ENCODE measurements at regions not wholly inside any gene's neighbourhood (a gene's known extent, or its start where the extent isn't known, plus 50 kb on each side); places are given as distances from the start of the nearest gene placed in this dataset.
"Not testable (repeated sequence)": the region's sequence is repeated elsewhere in the genome, so short reads cannot be mapped to it uniquely, and the experiment has no call there.

DNA sequence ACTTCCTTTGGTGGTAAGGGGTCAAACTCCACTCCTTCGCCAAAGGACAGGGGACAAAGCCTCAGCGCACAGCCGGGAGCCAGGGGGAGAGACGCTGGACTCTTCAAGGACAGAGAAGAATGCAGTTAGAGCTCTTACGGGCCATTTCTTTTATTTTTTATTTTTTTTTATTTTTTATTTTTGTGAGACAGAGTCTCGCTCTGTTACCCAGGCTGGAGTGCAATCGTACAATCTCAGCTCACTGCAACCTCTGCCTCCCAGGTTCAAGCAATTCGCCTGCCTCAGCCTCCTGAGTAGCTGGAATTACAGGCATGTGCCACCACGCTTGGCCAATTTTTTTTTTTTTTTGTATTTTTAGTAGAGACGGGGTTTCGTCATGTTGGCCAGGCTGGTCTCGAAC lies 93.2 kb upstream of the RPH3AL start, which contains the start of gene RFLNB:
RFLNB (minus strand) TSS at position 101 of the 400 bp plus-strand sequence.
- not testable (repeated sequence) for H3K4me3 ChIP-seq; DNase-seq (ENCODE audit: low spot score); H3K27ac ChIP-seq

- no peak overlapping the region for H3K4me3 ChIP-seq
- DNase-seq (ENCODE audit: low spot score) = no peak
- TF ChIP-seq, protein P1, sequence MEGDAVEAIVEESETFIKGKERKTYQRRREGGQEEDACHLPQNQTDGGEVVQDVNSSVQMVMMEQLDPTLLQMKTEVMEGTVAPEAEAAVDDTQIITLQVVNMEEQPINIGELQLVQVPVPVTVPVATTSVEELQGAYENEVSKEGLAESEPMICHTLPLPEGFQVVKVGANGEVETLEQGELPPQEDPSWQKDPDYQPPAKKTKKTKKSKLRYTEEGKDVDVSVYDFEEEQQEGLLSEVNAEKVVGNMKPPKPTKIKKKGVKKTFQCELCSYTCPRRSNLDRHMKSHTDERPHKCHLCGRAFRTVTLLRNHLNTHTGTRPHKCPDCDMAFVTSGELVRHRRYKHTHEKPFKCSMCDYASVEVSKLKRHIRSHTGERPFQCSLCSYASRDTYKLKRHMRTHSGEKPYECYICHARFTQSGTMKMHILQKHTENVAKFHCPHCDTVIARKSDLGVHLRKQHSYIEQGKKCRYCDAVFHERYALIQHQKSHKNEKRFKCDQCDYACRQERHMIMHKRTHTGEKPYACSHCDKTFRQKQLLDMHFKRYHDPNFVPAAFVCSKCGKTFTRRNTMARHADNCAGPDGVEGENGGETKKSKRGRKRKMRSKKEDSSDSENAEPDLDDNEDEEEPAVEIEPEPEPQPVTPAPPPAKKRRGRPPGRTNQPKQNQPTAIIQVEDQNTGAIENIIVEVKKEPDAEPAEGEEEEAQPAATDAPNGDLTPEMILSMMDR (IDR thresholded peaks at IDR 0.05) = no peak
- H3K27ac ChIP-seq = no peak overlapping the region
Observed at GRCh38 chr17:444879-445454, 92.4 kb upstream of the RPH3AL start.

GRCh38 chr17:443109-443508 lies 90.5 kb upstream of the RPH3AL start:
- TF ChIP-seq, protein P1 (IDR thresholded peaks at IDR 0.05) = no peak
- no peak overlapping the region for H3K27ac ChIP-seq
- DNase-seq (ENCODE audit: low spot score) = no peak
- no peak overlapping the region for H3K4me3 ChIP-seq

DNA sequence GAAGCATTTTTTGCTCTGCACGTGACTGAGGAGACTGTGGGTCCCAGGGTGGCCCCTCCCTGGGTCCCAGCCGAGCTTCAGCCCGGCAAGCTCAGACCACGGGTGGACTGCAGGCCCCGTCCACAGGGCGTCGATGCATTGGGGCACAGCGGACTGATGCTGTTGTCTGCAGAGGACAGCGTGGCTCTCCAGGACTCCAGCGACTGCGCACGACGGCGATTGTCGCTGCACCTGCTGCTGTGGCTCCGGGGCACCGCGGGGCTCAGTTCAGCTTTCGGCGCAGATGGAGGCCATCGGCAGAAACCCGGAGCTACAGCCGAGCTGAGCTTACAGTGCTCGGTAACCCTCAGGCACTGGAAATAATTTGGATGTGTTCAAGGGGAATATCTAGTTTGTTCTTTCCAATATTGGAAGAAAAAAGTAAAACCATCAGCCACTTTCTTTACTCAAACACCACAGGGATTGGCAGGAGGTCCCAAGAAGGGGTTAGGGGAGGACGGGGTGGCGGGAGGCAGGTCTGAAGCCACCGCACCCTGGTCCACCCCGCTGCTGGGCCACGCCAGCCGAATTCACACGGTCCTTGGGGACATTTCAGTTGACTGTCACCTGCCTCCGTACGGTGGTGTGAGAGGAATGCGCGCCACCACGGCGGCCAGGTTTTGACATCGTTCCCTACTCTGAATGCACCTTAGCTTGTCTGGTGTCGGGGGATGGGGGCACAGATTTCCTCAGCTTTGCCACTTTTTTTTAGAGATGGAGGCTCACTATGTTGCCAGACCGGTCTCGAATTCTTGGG lies 88.7 kb upstream of the RPH3AL start:
- TF ChIP-seq, protein P1 (IDR thresholded peaks at IDR 0.05) = no peak

GRCh38 chr17:438191-438590 lies 85.6 kb upstream of the RPH3AL start:
- no peak overlapping the region for H3K27ac ChIP-seq
- no peak for DNase-seq (ENCODE audit: low spot score)
- TF ChIP-seq, protein P1 (IDR thresholded peaks at IDR 0.05) = no peak
- H3K4me3 ChIP-seq = no peak overlapping the region

More for the DNA sequence above, 88.7 kb upstream of the RPH3AL start:
- no peak overlapping the region for H3K27ac ChIP-seq
- DNase-seq (ENCODE audit: low spot score) = no peak
- no peak overlapping the region for H3K4me3 ChIP-seq

DNA sequence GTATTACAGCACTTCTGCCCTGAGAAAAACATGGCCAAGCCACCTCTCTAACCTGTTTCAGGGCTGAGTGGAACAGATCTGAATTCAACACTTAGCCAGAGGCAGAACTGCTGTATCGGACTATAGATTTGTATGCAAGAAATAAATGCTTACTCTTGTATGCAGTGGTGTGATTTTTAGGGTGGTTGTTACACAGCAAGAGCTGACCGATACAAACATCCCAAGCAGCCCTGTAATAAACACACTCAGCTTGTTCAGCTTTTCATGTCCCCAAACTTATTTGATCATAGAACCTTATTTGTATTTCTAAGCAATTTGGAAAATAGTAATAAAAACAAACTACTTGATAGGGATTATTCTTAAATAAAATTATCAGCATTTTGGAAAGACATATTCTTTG lies 84.9 kb upstream of the RPH3AL start:
- TF ChIP-seq, protein P1 (IDR thresholded peaks at IDR 0.05) = no peak
- Histone ChIP-seq H3K4me3 (no peak overlapping the region), H3K27ac (no peak overlapping the region)
- no peak for DNase-seq (ENCODE audit: low spot score)

GRCh38 chr17:436571-436970 lies 84.0 kb upstream of the RPH3AL start:
- Histone ChIP-seq H3K4me3 (no peak overlapping the region), H3K27ac (no peak overlapping the region)
- no peak for DNase-seq (ENCODE audit: low spot score)
- TF ChIP-seq, protein P1 (IDR thresholded peaks at IDR 0.05) = no peak

DNA sequence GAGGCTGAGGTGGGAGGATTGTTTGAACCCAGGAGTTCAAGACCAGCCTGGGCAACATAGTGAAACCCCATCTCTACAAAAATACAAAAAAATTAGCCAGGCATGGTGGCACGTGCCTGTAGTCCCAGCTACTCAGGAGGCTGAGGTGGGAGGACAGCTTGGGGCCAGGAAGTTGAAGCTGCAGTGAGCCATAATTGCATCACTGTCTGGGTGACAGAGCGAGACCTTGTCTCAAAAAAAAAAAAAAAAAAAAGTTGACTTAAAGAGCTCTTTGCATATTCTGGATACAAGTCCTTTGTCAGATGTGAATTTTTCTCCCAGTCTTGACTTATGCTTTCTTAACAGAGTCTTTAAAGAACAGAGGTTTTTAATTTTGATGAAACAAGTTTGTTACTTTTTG lies 79.9 kb upstream of the RPH3AL start:
- not testable (repeated sequence) for DNase-seq (ENCODE audit: low spot score); H3K27ac ChIP-seq; H3K4me3 ChIP-seq
